ENCODE measurements at regions not wholly inside any gene's neighbourhood (a gene's known extent, or its start where the extent isn't known, plus 50 kb on each side); places are given as distances from the start of the nearest gene placed in this dataset.
A peak's percentile ranks its signal among the peaks of the same experiment; 100 is the strongest.
"Not testable (repeated sequence)": the region's sequence is repeated elsewhere in the genome, so short reads cannot be mapped to it uniquely, and the experiment has no call there.

- H3K9me3 ChIP-seq (ENCODE audit: severe bottlenecking); H3K4me3 ChIP-seq (ENCODE audit: low read depth, low read length); H3K36me3 ChIP-seq; H3K27me3 ChIP-seq (ENCODE audit: insufficient read depth, low read depth, severe bottlenecking); H3K27ac ChIP-seq; DNase-seq: not testable (repeated sequence)
Measured at GRCh38 chr12:107216411-107216810, 123.1 kb upstream of the CRY1 start.

- no peak for TF ChIP-seq CTCF (IDR thresholded peaks at IDR 0.05; ENCODE audit: low read depth, low read length)
- peaks cover 3% of the 10 kb centered on the region for H3K9me3 ChIP-seq (ENCODE audit: severe bottlenecking)
- H3K27ac ChIP-seq: no peak overlapping the region
- H3K36me3 ChIP-seq: no peaks in the 10 kb centered on the region
- H3K27me3 ChIP-seq (ENCODE audit: insufficient read depth, low read depth, severe bottlenecking): no peaks in the 10 kb centered on the region
- no peak for DNase-seq
- H3K4me3 ChIP-seq (ENCODE audit: low read depth, low read length): no peak overlapping the region
Measured at GRCh38 chr12:107219301-107219700, 126.0 kb upstream of the CRY1 start.

- peaks cover 3% of the 10 kb centered on the region for H3K9me3 ChIP-seq (ENCODE audit: severe bottlenecking)
- no peak for DNase-seq
- no peaks in the 10 kb centered on the region for H3K27me3 ChIP-seq (ENCODE audit: insufficient read depth, low read depth, severe bottlenecking)
- no peak overlapping the region for H3K4me3 ChIP-seq (ENCODE audit: low read depth, low read length)
- H3K36me3 ChIP-seq: no peaks in the 10 kb centered on the region
- H3K27ac ChIP-seq: no peak overlapping the region
- no peak for TF ChIP-seq CTCF (IDR thresholded peaks at IDR 0.05; ENCODE audit: low read depth, low read length)
Measured at GRCh38 chr12:107221913-107222312, 128.6 kb upstream of the CRY1 start.

- no peak for TF ChIP-seq CTCF (IDR thresholded peaks at IDR 0.05; ENCODE audit: low read depth, low read length)
- Histone ChIP-seq H3K36me3 (no peaks in the 10 kb centered on the region), H3K27ac (no peak overlapping the region), H3K27me3 (ENCODE audit: insufficient read depth, low read depth, severe bottlenecking) (no peaks in the 10 kb centered on the region), H3K4me3 (ENCODE audit: low read depth, low read length) (no peak overlapping the region), H3K9me3 (ENCODE audit: severe bottlenecking) (no peaks in the 10 kb centered on the region)
- peak; percentile 18 for DNase-seq
Measured at GRCh38 chr12:107223821-107224220, 130.5 kb upstream of the CRY1 start.

GRCh38 chr12:107225635-107226034 lies 132.3 kb upstream of the CRY1 start:
- no peak for DNase-seq
- no peaks in the 10 kb centered on the region for H3K9me3 ChIP-seq (ENCODE audit: severe bottlenecking)
- H3K27me3 ChIP-seq (ENCODE audit: insufficient read depth, low read depth, severe bottlenecking): no peaks in the 10 kb centered on the region
- H3K36me3 ChIP-seq: no peaks in the 10 kb centered on the region
- TF ChIP-seq CTCF (IDR thresholded peaks at IDR 0.05; ENCODE audit: low read depth, low read length): no peak
- H3K27ac ChIP-seq: no peak overlapping the region
- H3K4me3 ChIP-seq (ENCODE audit: low read depth, low read length): no peak overlapping the region

- H3K36me3 ChIP-seq: no peaks in the 10 kb centered on the region
- no peak for DNase-seq
- no peak for TF ChIP-seq CTCF (IDR thresholded peaks at IDR 0.05; ENCODE audit: low read depth, low read length)
Measured at GRCh38 chr12:107226126-107226525, 132.8 kb upstream of the CRY1 start.

More at GRCh38 chr12:107226126-107226525, 132.8 kb upstream of the CRY1 start:
- H3K4me3 ChIP-seq (ENCODE audit: low read depth, low read length): no peak overlapping the region
- no peaks in the 10 kb centered on the region for H3K9me3 ChIP-seq (ENCODE audit: severe bottlenecking)
- no peak overlapping the region for H3K27ac ChIP-seq
- H3K27me3 ChIP-seq (ENCODE audit: insufficient read depth, low read depth, severe bottlenecking): no peaks in the 10 kb centered on the region

Data from WERI-Rb-1 (cell line).